Stimulated activated CD4-positive, alpha-beta T cell treated with anti-CD3 and anti-CD28 coated beads, Interleukin-1b, Interleukin-23, amount 100 ng/mL, for 48 hours (primary cell): ENCODE measurements at regions not wholly inside any gene's neighbourhood (a gene's known extent, or its start where the extent isn't known, plus 50 kb on each side); places are given as distances from the start of the nearest gene placed in this dataset.
"Not testable (repeated sequence)": the region's sequence is repeated elsewhere in the genome, so short reads cannot be mapped to it uniquely, and the experiment has no call there.

Experiments
- DNase-seq: peaks from one replicate; pipeline ENCODE4 v3.0.0-alpha.2; 2020

DNA sequence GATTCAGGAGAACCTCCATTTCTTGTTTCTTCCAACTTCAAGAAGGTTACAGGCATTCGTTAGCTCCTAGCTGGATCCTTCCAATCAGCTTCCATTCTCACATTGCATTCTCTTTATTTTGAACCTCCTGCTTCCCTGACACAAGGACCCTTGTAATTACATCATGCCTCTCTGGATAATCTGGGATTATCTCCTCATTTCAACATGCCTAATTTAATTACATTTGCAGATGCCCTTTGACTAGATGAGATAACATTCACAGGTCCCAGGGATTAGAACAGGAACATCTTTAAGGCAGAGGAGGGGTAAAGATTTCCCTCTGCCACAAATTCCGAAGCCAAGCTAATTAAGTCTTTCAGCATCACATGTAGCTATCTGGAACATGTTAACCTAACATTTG, 753.8 kb upstream of the PCDH7 start:
- DNase-seq: no peak

DNA sequence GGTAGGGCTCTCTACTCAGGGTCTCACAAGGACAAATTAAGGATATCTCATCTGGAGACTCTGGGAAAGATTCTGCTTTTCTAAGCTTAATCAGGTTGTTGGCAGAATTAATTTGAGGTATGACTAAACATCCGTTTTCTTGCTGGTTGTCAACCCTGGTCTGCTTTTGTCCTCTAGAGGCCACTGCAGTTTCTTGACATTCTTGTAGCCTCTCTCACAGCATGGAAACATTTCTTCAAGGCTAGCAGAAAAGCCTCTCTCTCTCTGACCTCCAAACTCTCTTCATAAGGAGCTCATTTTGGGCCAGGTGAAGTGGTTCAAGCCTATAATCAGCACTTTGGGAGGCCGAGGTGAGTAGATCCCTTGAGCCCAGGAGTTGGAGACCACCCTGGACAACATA, 749.5 kb upstream of the PCDH7 start:
- DNase-seq: no peak

GRCh38 chr4:29972121-29972520, 748.0 kb upstream of the PCDH7 start:
- no peak for DNase-seq

DNA sequence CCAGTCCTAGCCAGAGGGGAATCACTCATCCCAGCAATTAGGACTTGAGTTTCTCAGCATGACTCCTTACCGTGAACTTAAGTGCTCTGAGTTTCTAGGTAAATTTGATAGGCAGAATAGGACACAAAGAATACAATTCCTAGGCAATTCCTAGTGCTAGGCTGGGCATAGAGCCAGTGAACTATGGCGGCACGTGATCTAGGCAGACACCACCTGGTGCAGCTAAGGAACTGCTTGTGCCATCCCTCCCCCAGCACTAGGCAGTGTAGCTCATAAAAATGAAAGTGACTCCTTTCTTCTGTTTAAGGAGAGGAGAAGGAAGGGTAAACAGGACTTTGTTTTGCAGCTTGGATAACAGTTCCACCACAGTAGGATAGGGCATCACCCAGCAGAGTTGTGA, 736.3 kb upstream of the PCDH7 start:
- no peak for DNase-seq

- DNase-seq: no peak
Measured at GRCh38 chr4:30001628-30002027, 718.5 kb upstream of the PCDH7 start.

DNA sequence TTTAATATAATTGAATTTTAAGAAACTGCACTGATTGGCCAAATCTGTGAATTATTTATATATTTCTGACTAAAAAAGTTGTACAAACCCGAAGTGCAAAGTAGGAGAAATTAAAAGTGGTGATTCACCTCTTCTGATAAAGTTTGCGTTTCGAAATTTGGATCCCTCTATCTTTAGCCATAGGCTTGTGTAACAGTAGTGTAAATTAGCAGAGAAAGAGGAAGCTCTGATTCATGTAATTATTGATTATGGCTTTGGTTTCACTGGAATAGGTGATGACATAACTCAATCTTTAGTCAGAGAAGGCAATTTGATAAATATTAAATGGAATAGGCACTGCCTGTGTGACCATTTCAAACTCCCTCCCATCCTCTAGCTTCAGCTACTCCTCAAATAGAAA, 717.8 kb upstream of the PCDH7 start:
- DNase-seq: no peak

- no peak for DNase-seq
Measured at GRCh38 chr4:30005995-30006394, 714.2 kb upstream of the PCDH7 start.

DNA sequence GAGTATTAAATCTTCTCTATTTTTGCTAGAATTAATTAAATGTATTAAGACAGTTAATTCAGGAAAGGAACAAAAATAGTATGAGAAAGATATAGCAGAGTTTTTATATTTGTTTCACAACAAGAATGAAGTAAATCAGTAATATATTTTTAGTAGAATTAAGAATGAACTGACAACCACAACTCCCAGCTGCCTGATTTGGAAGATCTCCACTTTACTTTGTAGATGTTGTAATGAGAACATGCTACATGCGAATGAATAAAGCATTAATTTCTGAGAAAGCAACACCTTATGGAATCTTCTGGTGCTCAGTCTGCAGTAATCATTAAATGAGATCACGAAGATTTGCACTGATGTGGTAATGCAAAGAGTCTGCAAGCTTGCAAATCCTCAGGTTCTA, 695.6 kb upstream of the PCDH7 start:
- no peak for DNase-seq

- DNase-seq: no peak
Measured at GRCh38 chr4:30028826-30029225, 691.3 kb upstream of the PCDH7 start.

- no peak for DNase-seq
Measured at GRCh38 chr4:30056016-30056766, 664.0 kb upstream of the PCDH7 start.

DNA sequence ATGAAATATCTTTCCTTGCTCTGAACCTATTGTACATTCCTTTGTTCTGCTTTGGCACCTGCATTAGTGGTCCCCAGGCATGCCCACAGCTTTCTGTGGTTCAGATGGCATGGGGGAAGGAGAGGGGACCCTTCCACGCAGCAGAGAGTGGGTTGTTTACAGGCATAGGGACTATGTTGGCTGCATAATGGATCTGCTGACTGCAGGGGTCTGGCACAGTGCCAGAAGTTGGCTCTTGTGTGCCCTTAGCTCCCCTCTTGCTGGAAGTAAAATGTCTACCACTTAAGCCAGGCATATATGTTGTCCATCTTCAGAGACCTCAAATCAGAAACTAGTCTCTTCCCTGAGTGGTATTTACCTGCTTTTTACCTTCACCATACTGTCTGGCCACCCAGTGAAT, 651.9 kb upstream of the PCDH7 start:
- DNase-seq: no peak

- no peak for DNase-seq
Measured at GRCh38 chr4:30073011-30073710, 647.0 kb upstream of the PCDH7 start.

- not testable (repeated sequence) for DNase-seq
Measured at GRCh38 chr4:30092420-30093128, 627.6 kb upstream of the PCDH7 start.

GRCh38 chr4:30094887-30095286, 625.3 kb upstream of the PCDH7 start:
- DNase-seq: no peak

GRCh38 chr4:30103455-30103854, 616.7 kb upstream of the PCDH7 start:
- DNase-seq: no peak

- no peak for DNase-seq
Measured at GRCh38 chr4:30116401-30116800, 603.8 kb upstream of the PCDH7 start.

DNA sequence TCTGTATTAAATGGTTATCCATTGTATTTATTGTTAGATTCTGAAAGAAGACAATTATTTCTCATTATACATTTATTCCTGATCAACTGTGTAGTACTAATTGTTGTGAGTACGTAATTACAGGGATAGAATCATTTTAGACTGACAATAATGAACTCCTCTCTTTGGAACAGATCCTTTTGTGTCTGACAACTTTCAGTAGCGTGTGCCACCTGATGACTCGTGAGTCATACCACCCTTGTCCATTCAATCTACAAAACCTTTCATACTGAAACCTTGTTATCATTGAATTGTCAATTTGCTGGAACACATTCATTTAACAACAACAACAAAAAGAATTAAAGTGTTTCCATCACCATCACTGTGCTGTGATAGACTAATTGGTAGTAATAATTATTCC, 602.7 kb upstream of the PCDH7 start:
- DNase-seq: no peak

DNA sequence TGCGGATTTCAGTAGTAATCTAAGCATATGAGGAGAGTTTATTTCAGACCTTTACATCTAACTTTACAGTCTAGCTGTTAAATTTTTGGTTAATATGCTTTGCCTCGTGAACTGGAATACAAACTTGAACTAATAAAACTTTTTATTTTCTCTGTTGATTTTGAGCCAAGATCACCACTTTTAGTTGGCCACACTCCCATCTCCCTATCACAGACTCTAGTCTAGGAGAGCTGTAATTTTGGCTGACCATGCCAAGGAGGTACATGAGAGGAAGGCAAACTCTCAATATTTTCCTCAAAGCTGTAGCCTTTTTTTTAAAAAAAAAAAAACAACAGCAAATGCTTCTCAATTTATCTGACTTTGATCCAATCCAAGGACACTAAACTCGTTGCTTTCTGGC, 597.5 kb upstream of the PCDH7 start:
- no peak for DNase-seq

DNA sequence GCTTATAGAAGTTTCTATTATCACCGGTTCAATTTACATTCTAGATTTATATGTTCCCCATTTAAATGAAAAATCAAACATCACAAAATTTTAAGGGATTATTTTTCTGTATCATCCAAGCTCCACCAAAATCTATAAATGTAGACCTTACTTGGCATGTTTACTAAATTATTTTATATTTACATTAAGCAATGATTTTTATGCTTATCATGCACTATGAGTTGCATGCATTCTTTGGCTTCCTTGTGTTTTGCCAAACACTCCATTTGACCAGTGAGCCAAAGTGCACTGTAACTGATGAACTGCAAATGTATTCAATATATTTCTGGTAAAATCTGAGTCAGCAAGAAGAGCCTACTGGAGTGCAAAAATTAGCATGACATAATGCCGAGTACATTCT, 595.5 kb upstream of the PCDH7 start:
- not testable (repeated sequence) for DNase-seq

- DNase-seq: no peak
Measured at GRCh38 chr4:30125868-30126267, 594.3 kb upstream of the PCDH7 start.

GRCh38 chr4:30126351-30126750, 593.8 kb upstream of the PCDH7 start:
- no peak for DNase-seq

DNA sequence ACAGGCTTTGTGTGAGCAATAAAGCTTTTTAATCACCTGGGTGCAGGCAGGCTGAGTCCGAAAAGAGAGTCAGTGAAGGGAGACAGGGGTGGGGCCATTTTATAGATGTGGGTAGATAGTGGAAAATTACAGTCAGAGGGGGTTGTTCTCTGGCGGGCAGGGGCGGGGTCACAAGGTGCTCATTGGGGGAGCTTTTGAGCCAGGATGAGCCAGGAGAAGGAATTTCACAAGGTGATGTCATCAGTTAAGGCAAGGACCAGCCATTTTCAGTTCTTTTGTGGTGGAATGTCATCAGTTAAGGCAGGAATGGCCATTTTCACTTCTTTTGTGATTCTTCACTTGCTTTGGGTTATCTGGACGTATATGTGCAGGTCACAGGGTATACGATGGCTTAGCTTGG, 571.3 kb upstream of the PCDH7 start:
- not testable (repeated sequence) for DNase-seq

- not testable (repeated sequence) for DNase-seq
Measured at GRCh38 chr4:30149539-30149938, 570.6 kb upstream of the PCDH7 start.

- no peak for DNase-seq
Measured at GRCh38 chr4:30153427-30153826, 566.7 kb upstream of the PCDH7 start.
